Tibial nerve (tissue), 4 donors: ENCODE measurements at regions not wholly inside any gene's neighbourhood (a gene's known extent, or its start where the extent isn't known, plus 50 kb on each side); places are given as distances from the start of the nearest gene placed in this dataset.

Source experiments
- CTCF ChIP-seq, 5 experiments: fragments of 200-600 bp in 3 of 5; fragments of 450-650 bp in 2 of 5; sonication (generic) in 3 of 5; IDR thresholded peaks; one replicate each; pipeline ENCODE4 v1.5.1; 2016 to 2019; ENCODE audit warnings: antibody characterized with exemption in 5 of 5, mild to moderate bottlenecking in 3 of 5, moderate library complexity in 2 of 5
- EP300 ChIP-seq, 2 donors: sonication (generic); formaldehyde crosslinking; IDR thresholded peaks; one replicate each; pipeline ENCODE4 v1.6.1; 2017; ENCODE audit warnings: antibody characterized with exemption in 2 of 2, mild to moderate bottlenecking in 1 of 2
- POLR2A ChIP-seq, 2 donors: fragments of 450-650 bp; IDR thresholded peaks; one replicate each; pipeline ENCODE4 v1.6.1; 2017; ENCODE audit warnings: antibody characterized with exemption in 2 of 2, mild to moderate bottlenecking in 2 of 2, moderate library complexity in 2 of 2

- TF ChIP-seq CTCF (IDR thresholded peaks at IDR 0.05) (no peak), EP300 (IDR thresholded peaks at IDR 0.05) (no peak), POLR2A (IDR thresholded peaks at IDR 0.05) (no peak)
These were observed 86.6 kb upstream of the OTX2 start for GRCh38 chr14:56896922-56897321.
